IMR-90 (cell line): ENCODE measurements at regions not wholly inside any gene's neighbourhood (a gene's known extent, or its start where the extent isn't known, plus 50 kb on each side); places are given as distances from the start of the nearest gene placed in this dataset.

Experiments used
- ATAC-seq: fragments of 200-7000 bp; cut with Tn5 transposase; 2 replicates; pipeline ENCODE4 v1.9.1; 2020; ENCODE audit warnings: low read depth, mild to moderate bottlenecking, moderate library complexity
- BruUV-seq: library from RNA; stranded (reverse); fragments of 400-500 nt; replicated peaks from 2 replicates; lab custom pipeline; 2021; lab: Mats Ljungman, UMichigan
- CTCF ChIA-PET: fragments of 300-600 bp; formaldehyde crosslinking; extraction: SDS; loops from one replicate; lab custom pipeline; 2021; ENCODE audit warnings: antibody characterized with exemption; lab: Yijun Ruan, JAX
- POLR2A ChIA-PET: fragments of 300-600 bp; sonication (Branson Sonifier 250); formaldehyde crosslinking; loops from one replicate; lab custom pipeline; 2022; ENCODE audit warnings: antibody characterized with exemption; ENCODE audit not compliant: unreplicated experiment; lab: Charles Lee
- DNase-seq: peaks from one replicate; pipeline ENCODE4 v3.0.0; 2013
- H2AFZ ChIP-seq: replicated peaks from 2 replicates; pipeline ENCODE3; 2013; ENCODE audit warnings: low read length, mild to moderate bottlenecking; ENCODE audit not compliant: poor library complexity
- H2AK5ac ChIP-seq: 2 replicates; pipeline ENCODE4 v1.6.1; 2013; ENCODE audit warnings: low read depth, low read length, inconsistent platforms
- H2AK9ac ChIP-seq: replicated peaks from 2 replicates; pipeline ENCODE3; 2013; ENCODE audit warnings: mild to moderate bottlenecking, low read depth, low read length, moderate library complexity; ENCODE audit not compliant: poor library complexity
- H2BK120ac ChIP-seq: 2 replicates; pipeline ENCODE4 v1.6.1; 2013; ENCODE audit warnings: low read depth, low read length, inconsistent platforms
- H2BK15ac ChIP-seq: 3 replicates; pipeline ENCODE4 v1.6.1; 2013; ENCODE audit warnings: low read depth, low read length, inconsistent platforms
- H2BK20ac ChIP-seq: 2 replicates; pipeline ENCODE4 v1.6.1; 2013; ENCODE audit warnings: low read depth, mild to moderate bottlenecking, inconsistent platforms, low read length, moderate library complexity
- H2BK5ac ChIP-seq: 2 replicates; pipeline ENCODE4 v1.6.1; 2013; ENCODE audit warnings: mild to moderate bottlenecking, low read depth, low read length, inconsistent platforms; ENCODE audit not compliant: poor library complexity, severe bottlenecking
- H3K14ac ChIP-seq: replicated peaks from 2 replicates; pipeline ENCODE4 v1.6.1; 2013; ENCODE audit warnings: low read depth, low read length, inconsistent platforms
- H3K18ac ChIP-seq: 2 replicates; pipeline ENCODE4 v1.6.1; 2013; ENCODE audit warnings: low read depth, low read length, control low read depth
- H3K23ac ChIP-seq: 2 replicates; pipeline ENCODE4 v1.6.1; 2013; ENCODE audit warnings: low read depth, low read length, inconsistent platforms
- H3K27ac ChIP-seq: 2 replicates; pipeline ENCODE4 v1.5.1; 2013; ENCODE audit warnings: mild to moderate bottlenecking, control low read depth, low read length; ENCODE audit not compliant: insufficient read depth
- H3K27me3 ChIP-seq: 2 replicates; pipeline ENCODE4 v1.6.1; 2013; ENCODE audit warnings: low read length; ENCODE audit not compliant: control insufficient read depth, insufficient read depth
- H3K36me3 ChIP-seq: 2 replicates; pipeline ENCODE4 v1.6.1; 2013; ENCODE audit warnings: low read length, mixed read lengths; ENCODE audit not compliant: control insufficient read depth, insufficient read depth
- H3K4ac ChIP-seq: 2 replicates; pipeline ENCODE4 v1.6.1; 2013; ENCODE audit warnings: low read depth, low read length, inconsistent platforms
- H3K4me1 ChIP-seq: 2 replicates; pipeline ENCODE4 v1.6.1; 2013; ENCODE audit warnings: low read length, mixed read lengths; ENCODE audit not compliant: control insufficient read depth, insufficient read depth
- H3K4me2 ChIP-seq: 2 replicates; pipeline ENCODE4 v1.6.1; 2013; ENCODE audit warnings: low read depth, mild to moderate bottlenecking, control low read depth, low read length, moderate library complexity
- H3K4me3 ChIP-seq: 2 replicates; pipeline ENCODE4 v1.5.1; 2013; ENCODE audit warnings: low read depth, mild to moderate bottlenecking, control low read depth, low read length, moderate library complexity; ENCODE audit not compliant: insufficient read depth
- H3K56ac ChIP-seq: 2 replicates; pipeline ENCODE4 v1.6.1; 2013; ENCODE audit warnings: low read length, inconsistent platforms; ENCODE audit not compliant: insufficient read depth; ENCODE audit errors: extremely low read depth
- H3K79me1 ChIP-seq, 2 experiments: 2 replicates each; pipeline ENCODE4 v1.6.1; 2013; ENCODE audit warnings: low read length in 2 of 2, inconsistent platforms in 1 of 2, low read depth in 1 of 2
- H3K9ac ChIP-seq: 2 replicates; pipeline ENCODE4 v1.6.1; 2013; ENCODE audit warnings: low read depth, low read length, control low read depth
- H3K9me1 ChIP-seq: 2 replicates; pipeline ENCODE4 v1.6.1; 2013; ENCODE audit warnings: low read length, inconsistent platforms; ENCODE audit not compliant: insufficient read depth
- H3K9me3 ChIP-seq: 2 replicates; pipeline ENCODE4 v1.6.1; 2013; ENCODE audit warnings: low read length; ENCODE audit not compliant: control insufficient read depth, insufficient read depth
- H4K20me1 ChIP-seq: 2 replicates; pipeline ENCODE4 v1.6.1; 2013; ENCODE audit warnings: low read length, inconsistent platforms; ENCODE audit not compliant: insufficient read depth
- H4K5ac ChIP-seq: 2 replicates; pipeline ENCODE4 v1.6.1; 2013; ENCODE audit warnings: mild to moderate bottlenecking, low read depth, low read length, control low read depth
- H4K8ac ChIP-seq, 2 experiments: 2 replicates each; pipeline ENCODE4 v1.6.1; 2013; ENCODE audit warnings: low read depth in 2 of 2, low read length in 2 of 2, control low read depth in 1 of 2, inconsistent platforms in 1 of 2
- H4K91ac ChIP-seq: 2 replicates; pipeline ENCODE4 v1.6.1; 2013; ENCODE audit warnings: low read depth, low read length, inconsistent platforms; ENCODE audit not compliant: insufficient read depth
- CTCF ChIP-seq: conservative IDR thresholded peaks from 2 replicates; pipeline ENCODE4 v1.5.1; 2012; ENCODE audit warnings: mild to moderate bottlenecking, low read depth, low read length, improper control_type of control experiment
- ELK1 ChIP-seq: fragments of 150-350 bp; IDR thresholded peaks from 2 replicates; pipeline ENCODE4 v1.6.1; 2016; ENCODE audit warnings: low read depth, mild to moderate bottlenecking, low read length, moderate library complexity, borderline replicate concordance
- MAZ ChIP-seq: IDR thresholded peaks from 2 replicates; pipeline ENCODE4 v1.6.1; 2012; ENCODE audit warnings: low read depth, mild to moderate bottlenecking, low read length, improper control_type of control experiment, moderate library complexity, borderline replicate concordance
- RAD21 ChIP-seq: IDR thresholded peaks from 2 replicates; pipeline ENCODE4 v1.6.1; 2012; ENCODE audit warnings: low read length, improper control_type of control experiment
- RCOR1 ChIP-seq: IDR thresholded peaks from 2 replicates; pipeline ENCODE4 v1.6.1; 2012; ENCODE audit warnings: mild to moderate bottlenecking, low read length, improper control_type of control experiment; ENCODE audit not compliant: insufficient replicate concordance
- USF2 ChIP-seq: fragments of 150-350 bp; IDR thresholded peaks from 2 replicates; pipeline ENCODE4 v1.6.1; 2017; ENCODE audit warnings: mild to moderate bottlenecking, antibody characterized with exemption, low read length, low read depth
- WGBS, 2 experiments: methylation state at CpG; one replicate each; pipeline versions ENCODE4 v1.1.5 to v1.1.7; 2013; ENCODE audit warnings: missing lambda C conversion rate in 2 of 2; ENCODE audit not compliant: insufficient read length in 1 of 2; ENCODE audit errors: extremely low coverage in 2 of 2; 5-methylcytosine and 5-hydroxymethylcytosine counted together
- dilution Hi-C: fragments of 300-500 bp; cut with HindIII; formaldehyde crosslinking; loops from one replicate; pipeline ENCODE4 v1.14.3; 2018; ENCODE audit warnings: low sequenced_read_pairs; ENCODE audit not compliant: unreplicated experiment
- in situ Hi-C: fragments of 300-500 bp; cut with MboI; formaldehyde crosslinking; loops from 3 replicates; pipeline ENCODE4 v1.14.3; 2019; ENCODE audit warnings: low sequenced_read_pairs, inconsistent platforms, mixed read lengths
- intact Hi-C: fragments of 100-400 bp; cut with micrococcal nuclease; formaldehyde crosslinking; loops from 2 replicates; pipeline ENCODE4 v1.10.0; 2022

GRCh38 chr12:34288963-34289345 lies 266.7 kb downstream of the ALG10 start (continued):
- TF ChIP-seq CTCF = no peak
- no peak for TF ChIP-seq MAZ
- TF ChIP-seq RAD21 = no peak

GRCh38 chr12:34289431-34290380 lies 267.4 kb downstream of the ALG10 start:
- CTCF ChIA-PET = no interaction called here
- in situ Hi-C loops = no loop called here
- H3K4me3 ChIP-seq = no peak overlapping the region

More at GRCh38 chr12:34289431-34290380, 267.4 kb downstream of the ALG10 start:
- 50% methylated on average over 19 of the region's 49 CpGs; no CpG with 5 or more reads in 1 of the 2 experiments for WGBS, 2 experiments
- Histone ChIP-seq H2BK15ac (no peak overlapping the region), H3K4me2 (no peak overlapping the region), H4K5ac (no peak overlapping the region), H4K91ac (no peak overlapping the region), H3K27me3 (no peaks in the 10 kb centered on the region), H3K79me1 (no peaks in the 10 kb centered on the region), H3K18ac (no peak overlapping the region), H3K27ac (no peak overlapping the region), H3K14ac (no peak overlapping the region), H2BK5ac (no peak overlapping the region), H2AK9ac (no peak overlapping the region), H2AK5ac (no peak overlapping the region), H3K36me3 (no peaks in the 10 kb centered on the region), H2BK20ac (no peak overlapping the region), H3K9ac (no peak overlapping the region), H4K20me1 (no peaks in the 10 kb centered on the region), H2BK120ac (no peak overlapping the region), H2AFZ (no peak overlapping the region), H3K4ac (no peak overlapping the region), H3K4me1 (no peaks in the 10 kb centered on the region), H4K8ac (no peak overlapping the region), H3K9me3 (peaks cover 70% of the 10 kb centered on the region), H3K23ac (no peak overlapping the region), H3K9me1 (no peaks in the 10 kb centered on the region), H3K56ac (no peak overlapping the region)
- DNase-seq = no peak
- dilution Hi-C loops (no loop called here), intact Hi-C loops (no loop called here)
- no peak for ATAC-seq
- TF ChIP-seq RCOR1 (no peak), ELK1 (no peak), CTCF (no peak), USF2 (no peak), RAD21 (no peak)
- no TSS peak for BruUV-seq
- POLR2A ChIA-PET = no interaction called here
